ENCODE measurements at regions not wholly inside any gene's neighbourhood (a gene's known extent, or its start where the extent isn't known, plus 50 kb on each side); places are given as distances from the start of the nearest gene placed in this dataset.
A peak's percentile ranks its signal among the peaks of the same experiment; 100 is the strongest.

DNA sequence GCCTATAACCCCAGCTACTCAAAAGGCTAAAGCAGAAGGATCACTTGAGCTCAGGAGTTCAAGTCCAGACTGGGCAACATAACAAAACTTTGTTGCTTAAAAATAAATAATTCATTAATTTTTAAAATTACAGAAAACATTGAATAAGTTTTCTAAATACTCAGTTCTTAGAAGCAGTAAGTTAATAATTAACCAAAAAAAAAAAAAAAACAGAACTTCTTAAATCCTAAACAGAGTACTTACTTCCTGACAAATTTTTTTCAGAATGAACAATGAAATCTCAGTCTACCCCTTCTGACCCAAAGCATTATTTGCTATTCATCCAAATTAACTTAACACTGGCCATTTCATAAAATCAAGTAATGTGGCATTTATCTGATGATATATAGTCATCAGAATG is 65.4 kb upstream of the ARHGAP32 start:
- ChIA-PET POLR2A (no interaction called here), CTCF (no interaction called here)
- Histone ChIP-seq H3K4me3 (ENCODE audit: low read depth, low read length) (no peak overlapping the region), H3K27me3 (ENCODE audit: control insufficient read depth, insufficient read depth, low read length) (no peaks in the 10 kb centered on the region), H3K9me3 (ENCODE audit: control insufficient read depth, insufficient read depth, low read length) (no peaks in the 10 kb centered on the region), H3K27ac (ENCODE audit: low read depth, low read length) (no peak overlapping the region)
- TF ChIP-seq CTCF (IDR thresholded peaks at IDR 0.05; ENCODE audit: low read depth, low read length) = no peak
- no peak for DNase-seq (ENCODE audit: low read depth, low spot score)

- no peak for TF ChIP-seq CTCF (IDR thresholded peaks at IDR 0.05; ENCODE audit: low read depth, low read length)
- Histone ChIP-seq H3K4me3 (ENCODE audit: low read depth, low read length) (no peak overlapping the region), H3K27ac (ENCODE audit: low read depth, low read length) (no peak overlapping the region), H3K27me3 (ENCODE audit: control insufficient read depth, insufficient read depth, low read length) (no peaks in the 10 kb centered on the region), H3K9me3 (ENCODE audit: control insufficient read depth, insufficient read depth, low read length) (no peaks in the 10 kb centered on the region)
- DNase-seq (ENCODE audit: low read depth, low spot score) = no peak
- ChIA-PET CTCF (no interaction called here), POLR2A (no interaction called here)
These were observed 60.5 kb upstream of the ARHGAP32 start for GRCh38 chr11:129252621-129253020.

DNA sequence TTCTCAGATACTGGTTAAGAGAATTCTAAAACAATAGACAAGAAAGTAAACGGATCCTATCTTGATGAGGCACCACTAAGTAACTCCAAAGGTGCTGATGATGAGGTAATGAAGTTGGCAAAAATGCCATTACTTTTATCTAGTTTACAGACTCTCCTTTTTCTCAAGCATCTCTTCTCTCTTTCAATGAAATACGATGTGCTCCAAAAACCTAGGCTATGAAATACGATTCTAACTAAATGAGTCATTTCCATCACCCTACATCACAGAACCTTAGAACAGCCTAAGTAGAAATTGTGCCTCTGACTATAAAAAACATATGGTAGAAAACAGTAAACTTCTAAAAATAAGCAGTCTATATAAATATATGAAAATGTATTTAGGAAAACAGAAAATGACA is 58.9 kb upstream of the ARHGAP32 start:
- no peak overlapping the region for H3K4me3 ChIP-seq (ENCODE audit: low read depth, low read length)
- no peak for TF ChIP-seq CTCF (IDR thresholded peaks at IDR 0.05; ENCODE audit: low read depth, low read length)
- no peaks in the 10 kb centered on the region for H3K9me3 ChIP-seq (ENCODE audit: control insufficient read depth, insufficient read depth, low read length)
- CTCF ChIA-PET = interaction anchor here (0.6 to 1.1 kb wide), 3 partner anchors 80 to 499 kb away, joined by 3 to 4 read pairs (median 3); no protein-coding TSS in a partner anchor
- no peak for DNase-seq (ENCODE audit: low read depth, low spot score)
- H3K27ac ChIP-seq (ENCODE audit: low read depth, low read length) = no peak overlapping the region
- POLR2A ChIA-PET = no interaction called here
- no peaks in the 10 kb centered on the region for H3K27me3 ChIP-seq (ENCODE audit: control insufficient read depth, insufficient read depth, low read length)

GRCh38 chr11:129249923-129250322 is 57.8 kb upstream of the ARHGAP32 start:
- ChIA-PET CTCF (interaction anchor here (1.1 kb wide), 1 partner anchor 500 kb away, joined by 3 read pairs; no protein-coding TSS in a partner anchor), POLR2A (no interaction called here)
- no peaks in the 10 kb centered on the region for H3K9me3 ChIP-seq (ENCODE audit: control insufficient read depth, insufficient read depth, low read length)
- H3K27me3 ChIP-seq (ENCODE audit: control insufficient read depth, insufficient read depth, low read length) = no peaks in the 10 kb centered on the region
- TF ChIP-seq CTCF (IDR thresholded peaks at IDR 0.05; ENCODE audit: low read depth, low read length) = no peak
- DNase-seq (ENCODE audit: low read depth, low spot score) = no peak
- H3K4me3 ChIP-seq (ENCODE audit: low read depth, low read length) = no peak overlapping the region
- H3K27ac ChIP-seq (ENCODE audit: low read depth, low read length) = no peak overlapping the region

DNA sequence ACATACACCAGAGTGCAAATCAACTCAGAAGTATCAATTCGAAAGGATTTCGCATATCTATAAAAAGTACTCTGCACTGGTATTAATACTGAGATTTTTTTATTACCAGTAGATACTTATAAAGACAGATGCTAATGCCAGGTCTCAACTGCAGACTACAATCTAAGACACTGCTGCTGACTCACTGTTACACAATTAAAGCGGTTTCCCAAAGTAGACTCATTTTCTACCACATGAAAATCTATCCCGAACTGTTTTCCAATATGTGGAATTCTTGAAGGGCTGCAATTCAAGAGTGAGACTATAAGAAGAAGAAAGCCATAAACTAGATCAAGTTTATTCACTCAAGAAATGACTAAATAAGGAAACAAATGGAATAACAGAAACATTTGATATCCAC is 57.2 kb upstream of the ARHGAP32 start:
- Histone ChIP-seq H3K27ac (ENCODE audit: low read depth, low read length) (no peak overlapping the region), H3K4me3 (ENCODE audit: low read depth, low read length) (no peak overlapping the region), H3K27me3 (ENCODE audit: control insufficient read depth, insufficient read depth, low read length) (no peaks in the 10 kb centered on the region), H3K9me3 (ENCODE audit: control insufficient read depth, insufficient read depth, low read length) (no peaks in the 10 kb centered on the region)
- CTCF ChIA-PET = no interaction called here
- DNase-seq (ENCODE audit: low read depth, low spot score) = peak; percentile 44
- POLR2A ChIA-PET = interaction anchor here (0.6 kb wide), 1 partner anchor 22 kb away, joined by 3 read pairs; no protein-coding TSS in a partner anchor
- no peak for TF ChIP-seq CTCF (IDR thresholded peaks at IDR 0.05; ENCODE audit: low read depth, low read length)
